ENCODE measurements at regions not wholly inside any gene's neighbourhood (a gene's known extent, or its start where the extent isn't known, plus 50 kb on each side); places are given as distances from the start of the nearest gene placed in this dataset.

DNA sequence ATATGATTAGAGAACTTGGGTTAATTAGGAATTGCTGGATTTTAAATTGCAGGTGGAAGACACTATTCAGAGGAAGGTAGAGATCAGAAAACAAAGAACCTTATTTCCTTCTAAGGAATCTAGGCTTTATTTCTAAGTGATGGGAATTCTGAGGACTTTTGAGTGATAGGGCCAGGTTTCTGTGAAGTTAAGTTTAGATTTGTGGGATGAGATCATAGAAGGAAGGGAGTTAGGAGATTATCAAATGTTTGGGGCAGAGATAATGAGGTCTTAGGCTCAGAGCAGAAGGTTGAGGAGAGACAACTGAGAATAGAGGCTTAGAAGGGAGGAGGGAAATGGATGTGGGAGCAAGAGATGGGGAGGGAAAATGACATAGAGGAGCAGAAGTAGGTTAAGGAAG, 109.7 kb upstream of the MMS22L start:
- TF ChIP-seq POLR2A (IDR thresholded peaks at IDR 0.05): no peak
- TF ChIP-seq, protein P1, sequence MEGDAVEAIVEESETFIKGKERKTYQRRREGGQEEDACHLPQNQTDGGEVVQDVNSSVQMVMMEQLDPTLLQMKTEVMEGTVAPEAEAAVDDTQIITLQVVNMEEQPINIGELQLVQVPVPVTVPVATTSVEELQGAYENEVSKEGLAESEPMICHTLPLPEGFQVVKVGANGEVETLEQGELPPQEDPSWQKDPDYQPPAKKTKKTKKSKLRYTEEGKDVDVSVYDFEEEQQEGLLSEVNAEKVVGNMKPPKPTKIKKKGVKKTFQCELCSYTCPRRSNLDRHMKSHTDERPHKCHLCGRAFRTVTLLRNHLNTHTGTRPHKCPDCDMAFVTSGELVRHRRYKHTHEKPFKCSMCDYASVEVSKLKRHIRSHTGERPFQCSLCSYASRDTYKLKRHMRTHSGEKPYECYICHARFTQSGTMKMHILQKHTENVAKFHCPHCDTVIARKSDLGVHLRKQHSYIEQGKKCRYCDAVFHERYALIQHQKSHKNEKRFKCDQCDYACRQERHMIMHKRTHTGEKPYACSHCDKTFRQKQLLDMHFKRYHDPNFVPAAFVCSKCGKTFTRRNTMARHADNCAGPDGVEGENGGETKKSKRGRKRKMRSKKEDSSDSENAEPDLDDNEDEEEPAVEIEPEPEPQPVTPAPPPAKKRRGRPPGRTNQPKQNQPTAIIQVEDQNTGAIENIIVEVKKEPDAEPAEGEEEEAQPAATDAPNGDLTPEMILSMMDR (IDR thresholded peaks at IDR 0.05): no peak
